Tibial nerve (tissue), 4 donors: ENCODE measurements at regions not wholly inside any gene's neighbourhood (a gene's known extent, or its start where the extent isn't known, plus 50 kb on each side); places are given as distances from the start of the nearest gene placed in this dataset.

Source experiments
- EP300 ChIP-seq, 2 donors: sonication (generic); formaldehyde crosslinking; IDR thresholded peaks; one replicate each; pipeline ENCODE4 v1.6.1; 2017; ENCODE audit warnings: antibody characterized with exemption in 2 of 2, mild to moderate bottlenecking in 1 of 2
- POLR2A ChIP-seq, 2 donors: fragments of 450-650 bp; IDR thresholded peaks; one replicate each; pipeline ENCODE4 v1.6.1; 2017; ENCODE audit warnings: antibody characterized with exemption in 2 of 2, mild to moderate bottlenecking in 2 of 2, moderate library complexity in 2 of 2
- TF ChIP-seq, protein P1 (sequence below), 5 experiments: fragments of 200-600 bp in 3 of 5; fragments of 450-650 bp in 2 of 5; sonication (generic) in 3 of 5; IDR thresholded peaks; one replicate each; pipeline ENCODE4 v1.5.1; 2016 to 2019; ENCODE audit warnings: antibody characterized with exemption in 5 of 5, mild to moderate bottlenecking in 3 of 5, moderate library complexity in 2 of 5

- TF ChIP-seq, protein P1, sequence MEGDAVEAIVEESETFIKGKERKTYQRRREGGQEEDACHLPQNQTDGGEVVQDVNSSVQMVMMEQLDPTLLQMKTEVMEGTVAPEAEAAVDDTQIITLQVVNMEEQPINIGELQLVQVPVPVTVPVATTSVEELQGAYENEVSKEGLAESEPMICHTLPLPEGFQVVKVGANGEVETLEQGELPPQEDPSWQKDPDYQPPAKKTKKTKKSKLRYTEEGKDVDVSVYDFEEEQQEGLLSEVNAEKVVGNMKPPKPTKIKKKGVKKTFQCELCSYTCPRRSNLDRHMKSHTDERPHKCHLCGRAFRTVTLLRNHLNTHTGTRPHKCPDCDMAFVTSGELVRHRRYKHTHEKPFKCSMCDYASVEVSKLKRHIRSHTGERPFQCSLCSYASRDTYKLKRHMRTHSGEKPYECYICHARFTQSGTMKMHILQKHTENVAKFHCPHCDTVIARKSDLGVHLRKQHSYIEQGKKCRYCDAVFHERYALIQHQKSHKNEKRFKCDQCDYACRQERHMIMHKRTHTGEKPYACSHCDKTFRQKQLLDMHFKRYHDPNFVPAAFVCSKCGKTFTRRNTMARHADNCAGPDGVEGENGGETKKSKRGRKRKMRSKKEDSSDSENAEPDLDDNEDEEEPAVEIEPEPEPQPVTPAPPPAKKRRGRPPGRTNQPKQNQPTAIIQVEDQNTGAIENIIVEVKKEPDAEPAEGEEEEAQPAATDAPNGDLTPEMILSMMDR (IDR thresholded peaks at IDR 0.05) = peak in 2 of 5 experiments; percentile 22 to 33
- TF ChIP-seq POLR2A (IDR thresholded peaks at IDR 0.05) (no peak), EP300 (IDR thresholded peaks at IDR 0.05) (no peak)
Measured at GRCh38 chr13:50512474-50513299, 330.8 kb downstream of the DLEU7 start.
